ENCODE measurements at regions not wholly inside any gene's neighbourhood (a gene's known extent, or its start where the extent isn't known, plus 50 kb on each side); places are given as distances from the start of the nearest gene placed in this dataset.

GRCh38 chr18:78408623-78409022 lies 571.0 kb upstream of the SALL3 start:
- Histone ChIP-seq H2AFZ (ENCODE audit: low read depth) (no peak overlapping the region), H4K20me1 (ENCODE audit: insufficient read depth) (no peaks in the 10 kb centered on the region)
- TF ChIP-seq CTCF (conservative IDR thresholded peaks at IDR 0.05; ENCODE audit: low read depth, low read length): no peak

GRCh38 chr18:78410094-78410786 lies 569.4 kb upstream of the SALL3 start:
- H4K20me1 ChIP-seq (ENCODE audit: insufficient read depth): no peaks in the 10 kb centered on the region
- no peak for TF ChIP-seq CTCF (conservative IDR thresholded peaks at IDR 0.05; ENCODE audit: low read depth, low read length)
- no peaks in the 10 kb centered on the region for H3K27me3 ChIP-seq (ENCODE audit: insufficient read depth, low read depth)
- no peaks in the 10 kb centered on the region for H3K4me1 ChIP-seq (ENCODE audit: low read depth, poor library complexity, severe bottlenecking)
- no peak overlapping the region for H3K4me3 ChIP-seq (IDR thresholded peaks at IDR 0.05; ENCODE audit: insufficient read depth, low read depth, low read length)
- H3K4me2 ChIP-seq: no peak overlapping the region
- H3K9ac ChIP-seq: no peak overlapping the region
- no peaks in the 10 kb centered on the region for H3K79me2 ChIP-seq (ENCODE audit: insufficient read depth, low read depth)
- no peak overlapping the region for H2AFZ ChIP-seq (ENCODE audit: low read depth)
- H3K36me3 ChIP-seq (ENCODE audit: insufficient read depth): no peaks in the 10 kb centered on the region
- no peak overlapping the region for H3K27ac ChIP-seq

More at GRCh38 chr18:78408623-78409022, 571.0 kb upstream of the SALL3 start:
- no peak overlapping the region for H3K9ac ChIP-seq
- H3K4me1 ChIP-seq (ENCODE audit: low read depth, poor library complexity, severe bottlenecking): no peaks in the 10 kb centered on the region
- no peak overlapping the region for H3K27ac ChIP-seq
- H3K4me3 ChIP-seq (IDR thresholded peaks at IDR 0.05; ENCODE audit: insufficient read depth, low read depth, low read length): no peak overlapping the region
- H3K79me2 ChIP-seq (ENCODE audit: insufficient read depth, low read depth): no peaks in the 10 kb centered on the region
- H3K27me3 ChIP-seq (ENCODE audit: insufficient read depth, low read depth): no peaks in the 10 kb centered on the region
- no peak overlapping the region for H3K4me2 ChIP-seq
- no peaks in the 10 kb centered on the region for H3K36me3 ChIP-seq (ENCODE audit: insufficient read depth)

GRCh38 chr18:78411539-78411938 lies 568.1 kb upstream of the SALL3 start:
- Histone ChIP-seq H3K9ac (no peak overlapping the region), H4K20me1 (ENCODE audit: insufficient read depth) (no peaks in the 10 kb centered on the region), H2AFZ (ENCODE audit: low read depth) (no peak overlapping the region), H3K4me1 (ENCODE audit: low read depth, poor library complexity, severe bottlenecking) (no peaks in the 10 kb centered on the region), H3K27ac (no peak overlapping the region), H3K36me3 (ENCODE audit: insufficient read depth) (no peaks in the 10 kb centered on the region), H3K4me2 (no peak overlapping the region), H3K27me3 (ENCODE audit: insufficient read depth, low read depth) (no peaks in the 10 kb centered on the region), H3K4me3 (IDR thresholded peaks at IDR 0.05; ENCODE audit: insufficient read depth, low read depth, low read length) (no peak overlapping the region), H3K79me2 (ENCODE audit: insufficient read depth, low read depth) (no peaks in the 10 kb centered on the region)
- no peak for TF ChIP-seq CTCF (conservative IDR thresholded peaks at IDR 0.05; ENCODE audit: low read depth, low read length)

- no peak for TF ChIP-seq CTCF (conservative IDR thresholded peaks at IDR 0.05; ENCODE audit: low read depth, low read length)
- no peak overlapping the region for H2AFZ ChIP-seq (ENCODE audit: low read depth)
- H3K9ac ChIP-seq: no peak overlapping the region
- no peak overlapping the region for H3K27ac ChIP-seq
- H3K4me3 ChIP-seq (IDR thresholded peaks at IDR 0.05; ENCODE audit: insufficient read depth, low read depth, low read length): no peak overlapping the region
- no peak overlapping the region for H3K4me2 ChIP-seq
- no peaks in the 10 kb centered on the region for H3K79me2 ChIP-seq (ENCODE audit: insufficient read depth, low read depth)
- no peaks in the 10 kb centered on the region for H3K4me1 ChIP-seq (ENCODE audit: low read depth, poor library complexity, severe bottlenecking)
- H3K36me3 ChIP-seq (ENCODE audit: insufficient read depth): no peaks in the 10 kb centered on the region
- H3K27me3 ChIP-seq (ENCODE audit: insufficient read depth, low read depth): no peaks in the 10 kb centered on the region
- H4K20me1 ChIP-seq (ENCODE audit: insufficient read depth): no peaks in the 10 kb centered on the region
Measured at GRCh38 chr18:78414302-78414701, 565.3 kb upstream of the SALL3 start.

Data from KMS-11 (cell line).